Uterus (tissue), 2 donors: ENCODE measurements at regions not wholly inside any gene's neighbourhood (a gene's known extent, or its start where the extent isn't known, plus 50 kb on each side); places are given as distances from the start of the nearest gene placed in this dataset.

Experiments
- POLR2A ChIP-seq, 2 donors: fragments of 450-650 bp; IDR thresholded peaks; one replicate each; pipeline ENCODE4 v1.6.1; 2016; ENCODE audit warnings: antibody characterized with exemption in 2 of 2, mild to moderate bottlenecking in 1 of 2, moderate library complexity in 1 of 2
- TF ChIP-seq, protein P1 (sequence below), 4 experiments: fragments of 200-600 bp in 2 of 4; fragments of 450-650 bp in 2 of 4; sonication (generic) in 2 of 4; IDR thresholded peaks; one replicate each; pipeline ENCODE4 v1.5.1; 2016 to 2019; ENCODE audit warnings: antibody characterized with exemption in 4 of 4, mild to moderate bottlenecking in 2 of 4, moderate library complexity in 1 of 4

DNA sequence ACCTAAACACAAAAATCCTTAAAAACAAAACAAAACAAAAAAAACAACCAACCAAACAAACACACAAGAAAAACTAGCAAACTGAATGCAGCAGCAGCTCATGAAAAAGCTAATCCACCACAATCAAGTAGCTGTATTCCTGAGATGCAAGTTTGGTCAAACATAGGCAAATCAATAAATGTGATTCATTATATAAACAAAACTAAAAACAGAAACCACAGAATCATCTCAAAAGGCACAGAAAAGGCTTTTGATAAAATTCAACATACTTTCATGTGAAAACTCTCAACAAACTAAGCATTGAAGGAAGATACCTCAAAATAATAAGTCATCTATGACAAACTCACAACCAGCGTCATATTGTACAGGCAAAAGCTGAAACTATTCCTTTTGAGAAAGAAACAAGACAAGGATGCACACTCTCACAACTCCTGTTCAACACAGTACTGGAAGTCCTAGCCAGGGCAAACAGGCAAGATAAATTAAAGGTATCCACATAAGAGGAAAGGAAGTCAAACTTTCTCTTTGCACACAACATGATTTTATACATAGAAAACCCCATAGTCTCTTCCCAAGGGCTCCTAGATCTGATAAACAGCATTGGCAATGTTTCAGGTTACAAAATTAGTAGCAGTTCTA is 495.1 kb upstream of the SGO1 start:
- TF ChIP-seq, protein P1, sequence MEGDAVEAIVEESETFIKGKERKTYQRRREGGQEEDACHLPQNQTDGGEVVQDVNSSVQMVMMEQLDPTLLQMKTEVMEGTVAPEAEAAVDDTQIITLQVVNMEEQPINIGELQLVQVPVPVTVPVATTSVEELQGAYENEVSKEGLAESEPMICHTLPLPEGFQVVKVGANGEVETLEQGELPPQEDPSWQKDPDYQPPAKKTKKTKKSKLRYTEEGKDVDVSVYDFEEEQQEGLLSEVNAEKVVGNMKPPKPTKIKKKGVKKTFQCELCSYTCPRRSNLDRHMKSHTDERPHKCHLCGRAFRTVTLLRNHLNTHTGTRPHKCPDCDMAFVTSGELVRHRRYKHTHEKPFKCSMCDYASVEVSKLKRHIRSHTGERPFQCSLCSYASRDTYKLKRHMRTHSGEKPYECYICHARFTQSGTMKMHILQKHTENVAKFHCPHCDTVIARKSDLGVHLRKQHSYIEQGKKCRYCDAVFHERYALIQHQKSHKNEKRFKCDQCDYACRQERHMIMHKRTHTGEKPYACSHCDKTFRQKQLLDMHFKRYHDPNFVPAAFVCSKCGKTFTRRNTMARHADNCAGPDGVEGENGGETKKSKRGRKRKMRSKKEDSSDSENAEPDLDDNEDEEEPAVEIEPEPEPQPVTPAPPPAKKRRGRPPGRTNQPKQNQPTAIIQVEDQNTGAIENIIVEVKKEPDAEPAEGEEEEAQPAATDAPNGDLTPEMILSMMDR (IDR thresholded peaks at IDR 0.05), result no peak
- TF ChIP-seq POLR2A (IDR thresholded peaks at IDR 0.05), result no peak
